HEK293 (cell line): ENCODE measurements at regions not wholly inside any gene's neighbourhood (a gene's known extent, or its start where the extent isn't known, plus 50 kb on each side); places are given as distances from the start of the nearest gene placed in this dataset.

Experiments
- CTCF ChIA-PET: fragments of 350-600 bp; formaldehyde crosslinking; extraction: SDS; loops from one replicate; lab custom pipeline; 2021; ENCODE audit warnings: antibody characterized with exemption; lab: Yijun Ruan, JAX
- POLR2A ChIA-PET: fragments of 300-600 bp; formaldehyde crosslinking; extraction: SDS; loops from one replicate; lab custom pipeline; 2020; ENCODE audit warnings: antibody characterized with exemption, inconsistent platforms; lab: Yijun Ruan, JAX
- H3K27ac ChIP-seq: fragments of 200-500 bp; sonication (Bioruptor generic); 2 replicates; pipeline ENCODE4 v1.5.1; 2014; ENCODE audit warnings: low read depth, low read length, control low read depth, inconsistent platforms; ENCODE audit errors: extremely low read depth
- H3K36me3 ChIP-seq, 2 experiments: fragments of 200-500 bp in 1 of 2; sonication (Bioruptor generic) in 1 of 2; 1 replicate in 1 of 2; 2 replicates in 1 of 2; pipeline ENCODE4 v1.5.1; 2014 to 2017; ENCODE audit warnings: inconsistent platforms in 2 of 2, low read length in 2 of 2; ENCODE audit not compliant: control insufficient read depth in 2 of 2, insufficient read depth in 1 of 2
- H3K4me1 ChIP-seq: fragments of 200-500 bp; sonication (Bioruptor generic); 2 replicates; pipeline ENCODE4 v1.5.1; 2014; ENCODE audit warnings: mild to moderate bottlenecking, low read length, inconsistent platforms; ENCODE audit not compliant: control insufficient read depth, insufficient read depth
- H3K4me3 ChIP-seq: 2 replicates; pipeline ENCODE4 v1.5.1; 2011; ENCODE audit warnings: low read depth, mild to moderate bottlenecking, control low read depth, low read length, moderate library complexity
- H3K9me3 ChIP-seq: fragments of 200-500 bp; sonication (Bioruptor generic); 2 replicates; pipeline ENCODE4 v1.5.1; 2014; ENCODE audit warnings: low read depth, low read length, inconsistent platforms; ENCODE audit not compliant: control insufficient read depth, insufficient read depth
- CTCF ChIP-seq: fragments of 450-650 bp; formaldehyde crosslinking; IDR thresholded peaks from 2 replicates; pipeline ENCODE4 v1.5.1; 2016; ENCODE audit warnings: missing biosample characterization, missing genetic modification characterization
- PRDM6 ChIP-seq: fragments of 450-650 bp; formaldehyde crosslinking; IDR thresholded peaks from 2 replicates; pipeline ENCODE4 v1.5.1; 2017; ENCODE audit warnings: missing biosample characterization, missing genetic modification characterization
- SCRT2 ChIP-seq: fragments of 450-650 bp; formaldehyde crosslinking; IDR thresholded peaks from 2 replicates; pipeline ENCODE4 v1.5.1; 2016; ENCODE audit warnings: missing biosample characterization, missing genetic modification characterization
- SETDB1 ChIP-seq: IDR thresholded peaks from one replicate; pipeline ENCODE4 v1.6.1; 2017; ENCODE audit warnings: mild to moderate bottlenecking, low read length, moderate library complexity, mixed read lengths; ENCODE audit not compliant: insufficient read length
- TCF7L2 ChIP-seq: IDR thresholded peaks from 2 replicates; pipeline ENCODE4 v1.6.1; 2011; ENCODE audit warnings: low read depth, mild to moderate bottlenecking, inconsistent platforms, low read length, moderate library complexity, borderline replicate concordance
- ZFP69B ChIP-seq: fragments of 450-650 bp; formaldehyde crosslinking; IDR thresholded peaks from 2 replicates; pipeline ENCODE4 v1.5.1; 2016; ENCODE audit warnings: missing biosample characterization, missing genetic modification characterization
- ZNF138 ChIP-seq: fragments of 450-650 bp; formaldehyde crosslinking; IDR thresholded peaks from 2 replicates; pipeline ENCODE4 v1.5.1; 2016; ENCODE audit warnings: missing biosample characterization, missing genetic modification characterization, borderline replicate concordance
- ZNF146 ChIP-seq: fragments of 450-650 bp; formaldehyde crosslinking; IDR thresholded peaks from 2 replicates; pipeline ENCODE4 v1.5.1; 2016; ENCODE audit warnings: missing biosample characterization, missing genetic modification characterization
- ZNF202 ChIP-seq: fragments of 450-650 bp; formaldehyde crosslinking; IDR thresholded peaks from 2 replicates; pipeline ENCODE4 v1.5.1; 2016; ENCODE audit warnings: missing biosample characterization, missing genetic modification characterization, borderline replicate concordance
- ZNF266 ChIP-seq: fragments of 450-650 bp; formaldehyde crosslinking; IDR thresholded peaks from 2 replicates; pipeline ENCODE4 v1.5.1; 2016; ENCODE audit warnings: missing biosample characterization, missing genetic modification characterization, low read depth
- ZNF280D ChIP-seq: fragments of 450-650 bp; formaldehyde crosslinking; IDR thresholded peaks from 2 replicates; pipeline ENCODE4 v1.5.1; 2016; ENCODE audit warnings: missing biosample characterization, missing genetic modification characterization
- ZNF311 ChIP-seq: fragments of 450-650 bp; formaldehyde crosslinking; IDR thresholded peaks from 2 replicates; pipeline ENCODE4 v1.5.1; 2017; ENCODE audit warnings: missing biosample characterization, missing genetic modification characterization, borderline replicate concordance
- ZNF341 ChIP-seq: fragments of 450-650 bp; formaldehyde crosslinking; IDR thresholded peaks from 2 replicates; pipeline ENCODE4; 2016; ENCODE audit warnings: low read depth, missing biosample characterization, missing genetic modification characterization
- ZNF366 ChIP-seq: fragments of 450-650 bp; formaldehyde crosslinking; conservative IDR thresholded peaks from 2 replicates; pipeline ENCODE4 v1.5.1; 2016; ENCODE audit warnings: missing biosample characterization, missing genetic modification characterization
- ZNF394 ChIP-seq: fragments of 450-650 bp; formaldehyde crosslinking; IDR thresholded peaks from 2 replicates; pipeline ENCODE4 v1.5.1; 2016; ENCODE audit warnings: missing biosample characterization, missing genetic modification characterization, mild to moderate bottlenecking, moderate library complexity, borderline replicate concordance
- ZNF518A ChIP-seq: fragments of 450-650 bp; formaldehyde crosslinking; conservative IDR thresholded peaks from 2 replicates; pipeline ENCODE4 v1.5.1; 2016; ENCODE audit warnings: low read depth, missing biosample characterization, missing genetic modification characterization
- ZNF555 ChIP-seq: fragments of 450-650 bp; formaldehyde crosslinking; conservative IDR thresholded peaks from 2 replicates; pipeline ENCODE4 v1.5.1; 2017; ENCODE audit warnings: missing biosample characterization, mild to moderate bottlenecking, missing genetic modification characterization, inconsistent platforms
- ZNF623 ChIP-seq: fragments of 450-650 bp; formaldehyde crosslinking; IDR thresholded peaks from 2 replicates; pipeline ENCODE4 v1.5.1; 2016; ENCODE audit warnings: missing biosample characterization, missing genetic modification characterization
- ZNF660 ChIP-seq: fragments of 450-650 bp; IDR thresholded peaks from 2 replicates; pipeline ENCODE4 v1.5.1; 2018; ENCODE audit warnings: missing biosample characterization, mild to moderate bottlenecking, missing genetic modification characterization
- ZNF664 ChIP-seq: fragments of 450-650 bp; formaldehyde crosslinking; IDR thresholded peaks from 2 replicates; pipeline ENCODE4 v1.5.1; 2016; ENCODE audit warnings: missing biosample characterization, missing genetic modification characterization

GRCh38 chr2:234203135-234203984 lies 152.9 kb downstream of the SPP2 start:
- H3K27ac ChIP-seq, result no peak overlapping the region
- no peak overlapping the region for H3K4me3 ChIP-seq
- H3K4me1 ChIP-seq, result no peaks in the 10 kb centered on the region
- TF ChIP-seq CTCF (tag by site-specific recombination), result no peak
- TF ChIP-seq ZFP69B, result no peak
- TF ChIP-seq ZNF266, result no peak
- no peak for TF ChIP-seq ZNF202 (tag by site-specific recombination)
- TF ChIP-seq ZNF660, result 0 out of 2 replicates have a peak, but pooled peaks have one; percentile 22
- TF ChIP-seq PRDM6 (tag by site-specific recombination), result 0 out of 2 replicates have a peak, but pooled peaks have one; percentile 16
- TF ChIP-seq SETDB1, result peak; percentile 65
- H3K36me3 ChIP-seq, result no peaks in the 10 kb centered on the region
- POLR2A ChIA-PET, result no interaction called here
- no peaks in the 10 kb centered on the region for H3K9me3 ChIP-seq
- CTCF ChIA-PET, result interaction anchor here (0.7 kb wide), 1 partner anchor 25 kb away, joined by 3 read pairs; no protein-coding TSS in a partner anchor

- ChIA-PET CTCF (no interaction called here), POLR2A (no interaction called here)
- no peak overlapping the region for H3K4me3 ChIP-seq
- TF ChIP-seq ZNF266, result no peak
- TF ChIP-seq ZNF664 (tag by site-specific recombination), result no peak
- TF ChIP-seq ZNF623 (tag by site-specific recombination), result peak; percentile 43; the same call in 1 of the 2 replicates
- TF ChIP-seq ZNF311 (tag by site-specific recombination), result no peak
- TF ChIP-seq ZNF341 (tag by site-specific recombination), result no peak
- no peak for TF ChIP-seq ZNF146
- no peak for TF ChIP-seq ZNF138 (tag by site-specific recombination)
- no peak for TF ChIP-seq ZNF280D (tag by site-specific recombination)
- peak; percentile 46; the same call in 1 of the 2 replicates for TF ChIP-seq ZNF394 (tag by site-specific recombination)
- no peak for TF ChIP-seq TCF7L2
- peak; percentile 41 for TF ChIP-seq ZNF555
- no peak for TF ChIP-seq SCRT2
- TF ChIP-seq ZNF366 (tag by site-specific recombination), result no peak
- TF ChIP-seq ZNF518A (tag by site-specific recombination), result peak; percentile 63; the same call in 1 of the 2 replicates
These were observed 152.1 kb downstream of the SPP2 start for GRCh38 chr2:234202601-234203000.

More at GRCh38 chr2:234202601-234203000, 152.1 kb downstream of the SPP2 start:
- H3K9me3 ChIP-seq, result no peaks in the 10 kb centered on the region
- H3K36me3 ChIP-seq, result no peaks in the 10 kb centered on the region
- no peak overlapping the region for H3K27ac ChIP-seq
- no peaks in the 10 kb centered on the region for H3K4me1 ChIP-seq
